ENCODE measurements at regions not wholly inside any gene's neighbourhood (a gene's known extent, or its start where the extent isn't known, plus 50 kb on each side); places are given as distances from the start of the nearest gene placed in this dataset.
"Not testable (repeated sequence)": the region's sequence is repeated elsewhere in the genome, so short reads cannot be mapped to it uniquely, and the experiment has no call there.

- Histone ChIP-seq H3K27me3 (ENCODE audit: low read depth) (no peaks in the 10 kb centered on the region), H3K9me3 (peaks cover 11% of the 10 kb centered on the region), H3K27ac (no peak overlapping the region), H3K36me3 (no peaks in the 10 kb centered on the region), H3K4me1 (no peaks in the 10 kb centered on the region), H3K4me3 (no peak overlapping the region)
- no peak for TF ChIP-seq CTCF (IDR thresholded peaks at IDR 0.05)
- DNase-seq (no peak), ATAC-seq (no peak)
- intact Hi-C loops (cut with DNase I), result no loop called here
Measured at GRCh38 chr10:125591886-125592285, 91.1 kb downstream of the TEX36 start.

GRCh38 chr10:125588738-125589137 lies 94.2 kb downstream of the TEX36 start:
- DNase-seq; H3K9me3 ChIP-seq; H3K27me3 ChIP-seq (ENCODE audit: low read depth); intact Hi-C loops (cut with DNase I); H3K4me3 ChIP-seq; H3K4me1 ChIP-seq; ATAC-seq; H3K27ac ChIP-seq; H3K36me3 ChIP-seq: not testable (repeated sequence)

- TF ChIP-seq CTCF (IDR thresholded peaks at IDR 0.05), result no peak
- intact Hi-C loops (cut with DNase I), result no loop called here
- DNase-seq (no peak), ATAC-seq (no peak)
- no peaks in the 10 kb centered on the region for H3K36me3 ChIP-seq
- H3K4me1 ChIP-seq, result no peaks in the 10 kb centered on the region
- H3K27ac ChIP-seq, result no peak overlapping the region
- H3K9me3 ChIP-seq, result no peaks in the 10 kb centered on the region
- no peak overlapping the region for H3K4me3 ChIP-seq
- H3K27me3 ChIP-seq (ENCODE audit: low read depth), result no peaks in the 10 kb centered on the region
Measured at GRCh38 chr10:125584954-125585353, 98.0 kb downstream of the TEX36 start.

- intact Hi-C loops (cut with DNase I), result no loop called here
- Histone ChIP-seq H3K27me3 (ENCODE audit: low read depth) (no peaks in the 10 kb centered on the region), H3K4me3 (no peak overlapping the region), H3K27ac (no peak overlapping the region), H3K9me3 (no peaks in the 10 kb centered on the region), H3K36me3 (no peaks in the 10 kb centered on the region), H3K4me1 (no peaks in the 10 kb centered on the region)
- TF ChIP-seq CTCF (IDR thresholded peaks at IDR 0.05), result no peak
- DNase-seq, result no peak
- no peak for ATAC-seq
Measured at GRCh38 chr10:125578658-125579315, 104.2 kb downstream of the TEX36 start.

GRCh38 chr10:125575843-125576242 lies 107.1 kb downstream of the TEX36 start:
- no peak for ATAC-seq
- intact Hi-C loops (cut with DNase I), result no loop called here

More at GRCh38 chr10:125575843-125576242, 107.1 kb downstream of the TEX36 start:
- H3K9me3 ChIP-seq, result no peaks in the 10 kb centered on the region
- TF ChIP-seq CTCF (IDR thresholded peaks at IDR 0.05), result no peak
- H3K27ac ChIP-seq, result no peak overlapping the region
- no peaks in the 10 kb centered on the region for H3K4me1 ChIP-seq
- H3K36me3 ChIP-seq, result no peaks in the 10 kb centered on the region
- H3K4me3 ChIP-seq, result no peak overlapping the region
- no peaks in the 10 kb centered on the region for H3K27me3 ChIP-seq (ENCODE audit: low read depth)
- no peak for DNase-seq
